Hepatocyte (in vitro differentiated cells): ENCODE measurements at regions not wholly inside any gene's neighbourhood (a gene's known extent, or its start where the extent isn't known, plus 50 kb on each side); places are given as distances from the start of the nearest gene placed in this dataset.

Source experiments
- EZH2 ChIP-seq: fragments of 200-600 bp; sonication (generic); IDR thresholded peaks from 2 replicates; pipeline ENCODE4 v1.6.1; 2016; ENCODE audit warnings: antibody characterized with exemption, mild to moderate bottlenecking, borderline replicate concordance
- TF ChIP-seq, protein P1 (sequence below): fragments of 200-600 bp; sonication (generic); IDR thresholded peaks from 2 replicates; pipeline ENCODE4 v1.5.1; 2016; ENCODE audit warnings: antibody characterized with exemption, mild to moderate bottlenecking; ENCODE audit not compliant: poor library complexity

DNA sequence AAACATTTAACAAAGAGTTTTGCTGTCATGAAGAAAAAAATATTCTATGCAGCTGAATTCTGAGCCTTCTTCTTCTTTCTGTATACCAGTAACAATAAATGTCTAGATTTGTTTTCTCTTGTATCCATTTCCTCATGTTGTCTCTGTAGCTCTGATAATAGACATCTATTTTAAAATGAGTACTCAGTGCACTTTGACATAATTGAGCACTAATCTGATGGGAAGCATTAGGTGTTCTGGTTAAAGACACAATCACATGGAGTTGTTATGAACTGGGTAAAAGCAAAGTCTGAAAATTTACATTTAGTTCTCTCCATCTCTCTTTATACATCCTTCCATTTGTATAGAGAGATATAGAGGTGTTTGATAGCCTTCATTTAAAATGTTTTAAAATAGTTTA lies 230.0 kb downstream of the BCHE start:
- TF ChIP-seq, protein P1, sequence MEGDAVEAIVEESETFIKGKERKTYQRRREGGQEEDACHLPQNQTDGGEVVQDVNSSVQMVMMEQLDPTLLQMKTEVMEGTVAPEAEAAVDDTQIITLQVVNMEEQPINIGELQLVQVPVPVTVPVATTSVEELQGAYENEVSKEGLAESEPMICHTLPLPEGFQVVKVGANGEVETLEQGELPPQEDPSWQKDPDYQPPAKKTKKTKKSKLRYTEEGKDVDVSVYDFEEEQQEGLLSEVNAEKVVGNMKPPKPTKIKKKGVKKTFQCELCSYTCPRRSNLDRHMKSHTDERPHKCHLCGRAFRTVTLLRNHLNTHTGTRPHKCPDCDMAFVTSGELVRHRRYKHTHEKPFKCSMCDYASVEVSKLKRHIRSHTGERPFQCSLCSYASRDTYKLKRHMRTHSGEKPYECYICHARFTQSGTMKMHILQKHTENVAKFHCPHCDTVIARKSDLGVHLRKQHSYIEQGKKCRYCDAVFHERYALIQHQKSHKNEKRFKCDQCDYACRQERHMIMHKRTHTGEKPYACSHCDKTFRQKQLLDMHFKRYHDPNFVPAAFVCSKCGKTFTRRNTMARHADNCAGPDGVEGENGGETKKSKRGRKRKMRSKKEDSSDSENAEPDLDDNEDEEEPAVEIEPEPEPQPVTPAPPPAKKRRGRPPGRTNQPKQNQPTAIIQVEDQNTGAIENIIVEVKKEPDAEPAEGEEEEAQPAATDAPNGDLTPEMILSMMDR = no peak
- no peak for TF ChIP-seq EZH2
